NCI-H187 (cell line): ENCODE measurements at regions not wholly inside any gene's neighbourhood (a gene's known extent, or its start where the extent isn't known, plus 50 kb on each side); places are given as distances from the start of the nearest gene placed in this dataset.
"Not testable (repeated sequence)": the region's sequence is repeated elsewhere in the genome, so short reads cannot be mapped to it uniquely, and the experiment has no call there.

ENCODE experiments used
- DNase-seq, 2 experiments: peaks; one replicate each; lab custom pipeline; 2025; lab: John Stamatoyannopoulos, UW

GRCh38 chr22:35475545-35475944 lies 65.1 kb upstream of the RASD2 start:
- no peak for DNase-seq

- no peak for DNase-seq
These were observed 64.3 kb upstream of the RASD2 start for GRCh38 chr22:35476341-35476740.

- DNase-seq = peak; percentile 8 to 52
These were observed 62.6 kb upstream of the RASD2 start for GRCh38 chr22:35477911-35478582.

- no peak for DNase-seq
These were observed 62.0 kb upstream of the RASD2 start for GRCh38 chr22:35478633-35479107.

GRCh38 chr22:35479359-35479758 lies 61.3 kb upstream of the RASD2 start:
- no peak for DNase-seq

- no peak for DNase-seq
These were observed 60.6 kb upstream of the RASD2 start for GRCh38 chr22:35479985-35480550.

GRCh38 chr22:35480627-35481550 lies 59.7 kb upstream of the RASD2 start:
- no peak for DNase-seq

- DNase-seq = no peak
These were observed 58.3 kb upstream of the RASD2 start for GRCh38 chr22:35482311-35482710.

- DNase-seq = no peak
These were observed 57.7 kb upstream of the RASD2 start for GRCh38 chr22:35482974-35483373.

GRCh38 chr22:35483730-35484129 lies 56.9 kb upstream of the RASD2 start:
- no peak for DNase-seq

- DNase-seq = no peak
These were observed 55.7 kb upstream of the RASD2 start for GRCh38 chr22:35484651-35485556.

GRCh38 chr22:35486116-35486631 lies 54.5 kb upstream of the RASD2 start:
- DNase-seq = no peak

- not testable (repeated sequence) for DNase-seq
These were observed 53.0 kb upstream of the RASD2 start for GRCh38 chr22:35487623-35488022.

GRCh38 chr22:35488513-35488912 lies 52.1 kb upstream of the RASD2 start:
- DNase-seq = peak in 1 of 2 experiments; percentile 7

- peak; percentile 30 to 87 for DNase-seq
These were observed 51.4 kb upstream of the RASD2 start for GRCh38 chr22:35489239-35489638.
